ENCODE measurements at regions not wholly inside any gene's neighbourhood (a gene's known extent, or its start where the extent isn't known, plus 50 kb on each side); places are given as distances from the start of the nearest gene placed in this dataset.

DNA sequence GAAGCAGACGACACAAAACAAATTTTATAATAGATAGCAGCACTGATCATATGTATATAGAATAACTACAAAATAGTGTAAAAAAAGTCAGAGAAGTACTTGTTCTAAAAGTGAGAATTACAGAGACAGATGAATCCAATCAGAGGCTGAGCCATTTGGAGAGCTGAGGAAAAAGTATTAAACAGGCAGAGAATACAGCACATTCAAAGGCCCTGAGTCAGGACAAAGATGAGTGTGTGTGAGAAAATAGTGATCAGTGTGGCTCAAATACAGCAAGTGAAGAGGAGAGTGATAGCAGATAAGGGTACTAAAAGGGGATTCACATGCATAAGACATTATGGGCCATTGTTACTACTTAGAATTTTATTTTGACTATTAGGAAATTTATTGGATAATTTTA is 430.6 kb upstream of the BRINP3 start:
- TF ChIP-seq TAF1 (IDR thresholded peaks at IDR 0.05; ENCODE audit: low read depth, low read length) = no peak
- no peak for TF ChIP-seq POLR2A (IDR thresholded peaks at IDR 0.05; ENCODE audit: low read depth, low read length)
- TF ChIP-seq SPI1 (IDR thresholded peaks at IDR 0.05; ENCODE audit: low read depth, low read length) = no peak
- no peak for TF ChIP-seq POLR2AphosphoS5 (IDR thresholded peaks at IDR 0.05; ENCODE audit: low read depth, low read length)
- TF ChIP-seq POU2F2 (IDR thresholded peaks at IDR 0.05; ENCODE audit: low read depth, low read length) = no peak
- TF ChIP-seq PAX5 (IDR thresholded peaks at IDR 0.05; ENCODE audit: insufficient read depth, low read length, severe bottlenecking) = no peak

Data from GM12891 (cell line).